Brain microvascular endothelial cell (primary cell): ENCODE measurements at regions not wholly inside any gene's neighbourhood (a gene's known extent, or its start where the extent isn't known, plus 50 kb on each side); places are given as distances from the start of the nearest gene placed in this dataset.

ENCODE experiments used
- DNase-seq: peaks from one replicate; pipeline ENCODE4 v3.0.0-alpha.2; 2020
- H3K27ac ChIP-seq: fragments of 250-450 bp; sonication (Bioruptor Pico); 2 replicates; pipeline ENCODE4 v1.5.1; 2020; ENCODE audit warnings: mild to moderate bottlenecking, moderate library complexity
- H3K27me3 ChIP-seq: fragments of 250-450 bp; sonication (Bioruptor Pico); replicated peaks from 2 replicates; pipeline ENCODE4 v1.5.1; 2020; ENCODE audit warnings: mild to moderate bottlenecking
- H3K36me3 ChIP-seq: fragments of 250-450 bp; sonication (Bioruptor Pico); replicated peaks from 2 replicates; pipeline ENCODE4 v1.5.1; 2020; ENCODE audit warnings: mild to moderate bottlenecking
- H3K4me3 ChIP-seq: 2 replicates; pipeline ENCODE4 v1.5.1; 2011; ENCODE audit warnings: low read depth, mild to moderate bottlenecking, control low read depth, low read length, moderate library complexity
- in situ Hi-C: cut with HindIII; loops from 2 replicates; pipeline ENCODE4 v1.10.0; 2017; ENCODE audit warnings: low sequenced_read_pairs, low pct_ligation_motif_present
- TF ChIP-seq, protein P1 (sequence below): IDR thresholded peaks from 2 replicates; pipeline ENCODE4 v1.5.1; 2011; ENCODE audit warnings: low read depth, mild to moderate bottlenecking, moderate library complexity, low read length, control low read depth, inconsistent platforms; ENCODE audit errors: missing control alignments

DNA sequence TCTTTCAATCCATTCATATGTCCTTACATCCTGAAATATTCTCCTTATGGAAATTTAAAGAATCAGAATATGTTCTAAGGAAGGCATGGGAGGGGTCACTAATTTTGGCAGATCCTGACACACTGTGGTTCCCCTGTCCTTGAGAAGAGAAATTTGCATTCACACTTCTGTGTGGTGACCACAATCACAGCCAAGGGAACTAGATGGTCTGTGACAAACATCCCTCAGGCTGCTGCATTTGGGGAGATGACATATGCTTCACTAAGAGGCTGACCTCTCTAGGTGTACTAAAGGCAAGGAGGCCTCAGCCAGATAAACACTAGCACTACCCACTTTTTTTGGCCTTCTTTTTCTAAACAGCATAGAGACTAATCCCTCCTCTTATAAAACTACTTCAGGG is 129.6 kb downstream of the MREG start:
- H3K27me3 ChIP-seq: no peaks in the 10 kb centered on the region
- DNase-seq: no peak
- no peak overlapping the region for H3K27ac ChIP-seq
- TF ChIP-seq, protein P1, sequence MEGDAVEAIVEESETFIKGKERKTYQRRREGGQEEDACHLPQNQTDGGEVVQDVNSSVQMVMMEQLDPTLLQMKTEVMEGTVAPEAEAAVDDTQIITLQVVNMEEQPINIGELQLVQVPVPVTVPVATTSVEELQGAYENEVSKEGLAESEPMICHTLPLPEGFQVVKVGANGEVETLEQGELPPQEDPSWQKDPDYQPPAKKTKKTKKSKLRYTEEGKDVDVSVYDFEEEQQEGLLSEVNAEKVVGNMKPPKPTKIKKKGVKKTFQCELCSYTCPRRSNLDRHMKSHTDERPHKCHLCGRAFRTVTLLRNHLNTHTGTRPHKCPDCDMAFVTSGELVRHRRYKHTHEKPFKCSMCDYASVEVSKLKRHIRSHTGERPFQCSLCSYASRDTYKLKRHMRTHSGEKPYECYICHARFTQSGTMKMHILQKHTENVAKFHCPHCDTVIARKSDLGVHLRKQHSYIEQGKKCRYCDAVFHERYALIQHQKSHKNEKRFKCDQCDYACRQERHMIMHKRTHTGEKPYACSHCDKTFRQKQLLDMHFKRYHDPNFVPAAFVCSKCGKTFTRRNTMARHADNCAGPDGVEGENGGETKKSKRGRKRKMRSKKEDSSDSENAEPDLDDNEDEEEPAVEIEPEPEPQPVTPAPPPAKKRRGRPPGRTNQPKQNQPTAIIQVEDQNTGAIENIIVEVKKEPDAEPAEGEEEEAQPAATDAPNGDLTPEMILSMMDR: no peak
- H3K4me3 ChIP-seq: no peak overlapping the region
- H3K36me3 ChIP-seq: no peaks in the 10 kb centered on the region
- in situ Hi-C loops: no loop called here

DNA sequence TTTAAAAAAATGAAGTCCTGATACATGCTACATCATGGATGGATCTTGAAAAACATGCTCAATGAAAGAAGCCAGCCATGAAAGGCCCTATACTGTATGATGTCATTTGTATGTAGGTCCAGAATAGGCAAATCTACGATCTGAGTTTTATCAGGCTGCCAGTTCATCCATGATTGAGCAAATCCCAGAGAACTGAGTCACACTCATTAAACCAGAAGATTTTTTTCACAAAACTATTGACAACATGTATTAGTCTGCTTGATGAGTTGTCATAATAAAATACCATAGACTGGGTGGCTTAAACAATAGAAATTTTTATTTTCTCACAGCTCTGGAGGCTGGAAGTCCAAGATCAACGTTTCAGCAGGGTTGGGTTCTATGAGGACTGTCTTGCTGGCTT is 130.7 kb downstream of the MREG start:
- no peaks in the 10 kb centered on the region for H3K36me3 ChIP-seq
- H3K27me3 ChIP-seq: no peaks in the 10 kb centered on the region
- peak; percentile 41 for DNase-seq
- H3K4me3 ChIP-seq: no peak overlapping the region
- TF ChIP-seq, protein P1: no peak
- in situ Hi-C loops: no loop called here
- no peak overlapping the region for H3K27ac ChIP-seq

DNA sequence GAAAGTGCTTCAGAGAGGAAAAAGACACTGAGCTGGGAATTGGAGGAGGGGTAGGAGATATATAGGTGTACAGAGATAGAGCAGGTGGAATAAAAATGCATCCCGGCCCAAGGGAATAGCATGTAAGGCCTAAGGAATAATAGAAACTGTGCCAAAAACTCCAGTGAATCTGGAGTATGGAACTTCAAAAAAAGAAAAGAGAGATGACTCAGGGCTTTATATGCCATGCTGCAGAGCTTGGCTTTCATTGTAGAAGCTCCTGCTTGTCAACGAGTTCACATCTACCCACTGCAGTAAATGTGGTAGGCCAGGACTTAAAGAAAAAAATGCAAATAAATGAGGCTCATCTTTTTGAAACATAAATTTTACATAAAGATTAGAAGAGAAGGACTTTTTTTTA is 131.8 kb downstream of the MREG start:
- TF ChIP-seq, protein P1: no peak
- Histone ChIP-seq H3K36me3 (no peaks in the 10 kb centered on the region), H3K27me3 (no peaks in the 10 kb centered on the region), H3K27ac (no peak overlapping the region), H3K4me3 (no peak overlapping the region)
- in situ Hi-C loops: no loop called here
- no peak for DNase-seq

DNA sequence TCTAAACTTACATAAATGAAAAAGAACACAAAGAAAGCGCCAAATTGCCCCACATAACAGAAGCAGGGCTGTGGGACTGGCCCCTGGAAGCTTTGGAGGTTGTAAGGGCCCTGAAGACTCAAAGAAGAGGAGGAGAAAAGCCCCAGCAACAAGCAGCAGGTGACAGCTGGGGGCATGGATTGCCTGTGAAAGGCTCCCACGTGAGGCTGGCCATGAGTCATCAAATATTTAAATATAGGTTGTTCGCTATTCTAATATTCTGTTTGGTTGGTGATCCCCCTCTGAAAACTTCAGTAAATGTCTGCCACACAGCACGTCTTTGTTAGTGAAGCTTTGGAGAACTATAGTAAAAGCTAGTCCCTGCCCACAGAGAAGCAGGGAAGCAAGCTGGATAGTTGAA is 132.4 kb downstream of the MREG start:
- Histone ChIP-seq H3K27me3 (no peaks in the 10 kb centered on the region), H3K4me3 (no peak overlapping the region), H3K36me3 (no peaks in the 10 kb centered on the region), H3K27ac (no peak overlapping the region)
- in situ Hi-C loops: no loop called here
- TF ChIP-seq, protein P1: no peak
- no peak for DNase-seq

DNA sequence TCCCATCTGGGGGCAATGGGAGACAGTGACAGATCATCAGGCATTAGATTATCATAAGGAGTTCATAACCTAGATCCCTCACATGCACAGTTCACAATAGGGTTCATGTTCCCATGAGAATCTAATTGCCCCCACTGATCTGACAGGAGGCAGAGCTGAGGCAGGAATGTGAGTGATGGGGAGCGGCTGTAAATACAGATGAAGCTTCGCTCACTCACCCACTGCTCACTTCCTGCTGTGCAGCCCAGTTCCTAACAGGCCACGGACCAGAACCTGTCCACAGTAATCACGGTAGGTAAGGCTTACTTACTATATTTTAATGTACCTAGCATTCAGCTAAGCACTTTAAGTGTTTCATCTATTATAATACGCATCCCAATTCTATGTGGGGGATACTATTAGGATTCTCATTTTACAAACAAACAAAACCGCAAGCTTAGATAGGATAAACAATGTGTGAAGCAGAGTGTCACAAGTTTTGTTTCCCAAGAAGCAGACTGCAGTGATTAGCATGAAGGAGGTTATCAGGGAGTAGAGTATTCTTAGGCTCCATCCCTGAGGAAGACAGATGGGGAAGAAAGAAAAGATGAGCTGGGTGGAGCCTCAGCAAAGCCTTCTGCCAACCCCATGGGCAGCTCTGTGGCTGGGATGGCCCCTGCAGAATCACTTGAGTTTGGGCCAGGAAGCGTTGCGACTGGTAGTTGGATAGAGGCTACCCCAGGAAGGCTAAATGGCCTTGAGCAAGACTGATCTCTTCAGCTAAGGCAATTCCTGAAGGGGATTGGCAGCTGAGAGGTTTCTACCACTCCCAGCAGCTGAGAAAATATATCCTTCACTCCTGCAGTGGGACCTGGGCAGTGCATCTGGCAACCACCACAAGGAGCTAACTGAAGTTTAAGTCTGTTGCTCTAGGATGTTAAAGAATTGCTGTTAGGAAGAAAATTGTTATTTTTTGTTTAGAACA is 133.1 kb downstream of the MREG start:
- in situ Hi-C loops: no loop called here
- Histone ChIP-seq H3K36me3 (no peaks in the 10 kb centered on the region), H3K27me3 (no peaks in the 10 kb centered on the region), H3K27ac (no peak overlapping the region), H3K4me3 (no peak overlapping the region)
- no peak for DNase-seq
- TF ChIP-seq, protein P1: no peak
